H1 (cell line): ENCODE measurements at regions not wholly inside any gene's neighbourhood (a gene's known extent, or its start where the extent isn't known, plus 50 kb on each side); places are given as distances from the start of the nearest gene placed in this dataset.
A peak's percentile ranks its signal among the peaks of the same experiment; 100 is the strongest.

Source experiments
- CTCF ChIA-PET: fragments of 300-600 bp; sonication (Branson Sonifier 250); formaldehyde crosslinking; loops from one replicate; lab custom pipeline; 2021; ENCODE audit not compliant: partially characterized antibody; lab: Charles Lee
- POLR2A ChIA-PET: fragments of 300-600 bp; sonication (Branson Sonifier 250); formaldehyde crosslinking; loops from one replicate; lab custom pipeline; 2021; ENCODE audit warnings: inconsistent platforms; ENCODE audit not compliant: partially characterized antibody; lab: Charles Lee
- DNase-seq, 2 experiments: peaks; one replicate each; pipeline versions ENCODE4 v3.0.0 to v3.0.0-alpha.2; 2010 to 2022; ENCODE audit warnings: low spot score in 2 of 2, low read depth in 1 of 2, mixed read lengths in 1 of 2
- FAIRE-seq: peaks from 2 replicates; lab custom pipeline; 2011; peaks lifted over from hg19 to GRCh38; lab: Jason Lieb, UNC
- H2AFZ ChIP-seq: 2 replicates; pipeline ENCODE4 v1.8.1; 2012; ENCODE audit warnings: low read length, inconsistent platforms
- H2AK5ac ChIP-seq: 2 replicates; pipeline ENCODE4 v1.6.1; 2013; ENCODE audit warnings: low read depth, low read length
- H2BK120ac ChIP-seq: replicated peaks from 2 replicates; pipeline ENCODE3; 2013; ENCODE audit warnings: low read depth, low read length, inconsistent platforms
- H2BK12ac ChIP-seq: 2 replicates; pipeline ENCODE4 v1.6.1; 2013; ENCODE audit warnings: low read depth, low read length
- H2BK15ac ChIP-seq: 2 replicates; pipeline ENCODE4 v1.6.1; 2013; ENCODE audit warnings: low read length
- H2BK20ac ChIP-seq: 2 replicates; pipeline ENCODE4 v1.6.1; 2013; ENCODE audit warnings: low read length
- H2BK5ac ChIP-seq: 2 replicates; pipeline ENCODE4 v1.6.1; 2013; ENCODE audit warnings: low read depth, low read length
- H3K14ac ChIP-seq: 2 replicates; pipeline ENCODE4 v1.6.1; 2013; ENCODE audit warnings: inconsistent platforms; ENCODE audit not compliant: insufficient read length
- H3K18ac ChIP-seq: 2 replicates; pipeline ENCODE4 v1.6.1; 2013; ENCODE audit warnings: low read length; ENCODE audit errors: extremely low read depth
- H3K23ac ChIP-seq: 2 replicates; pipeline ENCODE4 v1.6.1; 2013; ENCODE audit warnings: inconsistent platforms; ENCODE audit not compliant: insufficient read length
- H3K23me2 ChIP-seq: 2 replicates; pipeline ENCODE4 v1.6.1; 2013; ENCODE audit warnings: low read depth, low read length
- H3K27ac ChIP-seq: 2 replicates; pipeline ENCODE4 v1.6.1; 2011; ENCODE audit warnings: low read depth, low read length, inconsistent platforms
- H3K27me3 ChIP-seq, 4 experiments: replicated peaks in 1 of 4; 1 replicate in 1 of 4; 2 replicates in 3 of 4; pipeline versions ENCODE4 v1.6.1 to v1.8.1; 2011 to 2013; ENCODE audit warnings: low read length in 3 of 4, mild to moderate bottlenecking in 3 of 4, inconsistent platforms in 2 of 4, mixed read lengths in 2 of 4, moderate library complexity in 1 of 4; ENCODE audit not compliant: control insufficient read depth in 3 of 4, insufficient read depth in 3 of 4; ENCODE audit errors: extremely low read depth in 1 of 4
- H3K36me3 ChIP-seq, 4 experiments: 2 replicates each; pipeline versions ENCODE4 v1.6.1 to v1.8.1; 2011 to 2013; ENCODE audit warnings: mild to moderate bottlenecking in 4 of 4, low read length in 3 of 4, moderate library complexity in 2 of 4, control low read depth in 1 of 4, inconsistent platforms in 1 of 4; ENCODE audit not compliant: insufficient read depth in 4 of 4, control insufficient read depth in 2 of 4
- H3K4ac ChIP-seq: replicated peaks from 2 replicates; pipeline ENCODE3; 2013; ENCODE audit warnings: low read length, low read depth, mixed read lengths, inconsistent platforms; ENCODE audit not compliant: insufficient read length
- H3K4me1 ChIP-seq, 4 experiments: replicated peaks in 1 of 4; 1 replicate in 1 of 4; 2 replicates in 3 of 4; pipeline versions ENCODE4 v1.6.1 to v1.8.1; 2011 to 2013; ENCODE audit warnings: low read length in 3 of 4, inconsistent platforms in 2 of 4, mixed read lengths in 1 of 4; ENCODE audit not compliant: insufficient read depth in 4 of 4, control insufficient read depth in 3 of 4
- H3K4me2 ChIP-seq, 2 experiments: 2 replicates each; pipeline versions ENCODE4 v1.6.1 to v1.8.1; 2011 to 2013; ENCODE audit warnings: low read depth in 2 of 2, low read length in 2 of 2, control low read depth in 1 of 2, inconsistent platforms in 1 of 2, mild to moderate bottlenecking in 1 of 2; ENCODE audit not compliant: insufficient read depth in 1 of 2
- H3K4me3 ChIP-seq, 4 experiments: fragments of 200-600, 300-600 bp in 1 of 4; sonication (generic), shearing (Covaris generic), sonication (Bioruptor Twin) in 1 of 4; 2 replicates each; pipeline versions ENCODE4 v1.5.1 to v1.8.1; 2011 to 2016; ENCODE audit warnings: low read length in 4 of 4, low read depth in 3 of 4, control low read depth in 2 of 4, inconsistent platforms in 2 of 4, mild to moderate bottlenecking in 2 of 4, mixed read lengths in 1 of 4, moderate library complexity in 1 of 4; ENCODE audit not compliant: insufficient read depth in 2 of 4; ENCODE audit errors: extremely low read depth in 1 of 4
- H3K56ac ChIP-seq: replicated peaks from 2 replicates; pipeline ENCODE3; 2013; ENCODE audit warnings: low read depth, mild to moderate bottlenecking, mixed read lengths, low read length, inconsistent platforms; ENCODE audit not compliant: insufficient read length
- H3K79me1 ChIP-seq: 2 replicates; pipeline ENCODE4 v1.6.1; 2013; ENCODE audit warnings: low read depth, low read length, control low read depth
- H3K79me2 ChIP-seq, 2 experiments: 2 replicates each; pipeline versions ENCODE4 v1.6.1 to v1.8.1; 2012 to 2013; ENCODE audit warnings: low read length in 2 of 2, mild to moderate bottlenecking in 2 of 2, inconsistent platforms in 1 of 2; ENCODE audit not compliant: insufficient read depth in 2 of 2, control insufficient read depth in 1 of 2
- H3K9ac ChIP-seq, 4 experiments: replicated peaks in 1 of 4; 1 replicate in 1 of 4; 2 replicates in 3 of 4; pipeline versions ENCODE4 v1.6.1 to v1.8.1; 2011 to 2013; ENCODE audit warnings: low read depth in 3 of 4, low read length in 3 of 4, control low read depth in 2 of 4, mild to moderate bottlenecking in 2 of 4, moderate library complexity in 2 of 4, inconsistent platforms in 1 of 4; ENCODE audit errors: extremely low read depth in 1 of 4
- H3K9me3 ChIP-seq, 2 experiments: 2 replicates each; pipeline versions ENCODE4 v1.6.1 to v1.8.1; 2012 to 2013; ENCODE audit warnings: mild to moderate bottlenecking in 2 of 2, moderate library complexity in 2 of 2, control low read depth in 1 of 2, inconsistent platforms in 1 of 2, low read depth in 1 of 2, low read length in 1 of 2, mixed read lengths in 1 of 2; ENCODE audit not compliant: insufficient read depth in 2 of 2
- H4K20me1 ChIP-seq, 2 experiments: replicated peaks in 1 of 2; 2 replicates each; pipeline versions ENCODE3 to v1.8.1; 2011 to 2013; ENCODE audit warnings: inconsistent platforms in 2 of 2, low read length in 2 of 2, mild to moderate bottlenecking in 1 of 2; ENCODE audit not compliant: insufficient read depth in 2 of 2, control insufficient read depth in 1 of 2
- H4K5ac ChIP-seq: 2 replicates; pipeline ENCODE4 v1.6.1; 2013; ENCODE audit warnings: low read length, low read depth, mixed read lengths, inconsistent platforms; ENCODE audit not compliant: insufficient read length
- H4K8ac ChIP-seq: 2 replicates; pipeline ENCODE4 v1.8.0; 2013; ENCODE audit warnings: mild to moderate bottlenecking, moderate library complexity, low read length, inconsistent platforms; ENCODE audit not compliant: insufficient read depth; ENCODE audit errors: extremely low read depth
- H4K91ac ChIP-seq: replicated peaks from 2 replicates; pipeline ENCODE3; 2013; ENCODE audit warnings: low read length, mixed read lengths, inconsistent platforms; ENCODE audit not compliant: insufficient read length
- CBX8 ChIP-seq: fragments of 300-800, 300-1000 bp; sonication (generic); IDR thresholded peaks from 2 replicates; pipeline ENCODE4 v1.7.1; 2016; ENCODE audit warnings: low read depth, low read length, borderline replicate concordance
- EP300 ChIP-seq, 2 experiments: IDR thresholded peaks; 1 replicate in 1 of 2; 2 replicates in 1 of 2; pipeline ENCODE4 v1.6.1; 2011 to 2012; ENCODE audit warnings: low read depth in 2 of 2, low read length in 2 of 2, mild to moderate bottlenecking in 2 of 2, borderline replicate concordance in 1 of 2, inconsistent platforms in 1 of 2, moderate library complexity in 1 of 2
- GABPA ChIP-seq: IDR thresholded peaks from 2 replicates; pipeline ENCODE4 v1.6.1; 2011; ENCODE audit warnings: mild to moderate bottlenecking, low read length, moderate library complexity, borderline replicate concordance; ENCODE audit not compliant: insufficient read depth
- JUN ChIP-seq: IDR thresholded peaks from 2 replicates; pipeline ENCODE4 v1.6.1; 2011; ENCODE audit warnings: low read depth, mild to moderate bottlenecking, improper control_type of control experiment, low read length
- KDM5A ChIP-seq: fragments of 200-600 bp; IDR thresholded peaks from 2 replicates; pipeline ENCODE4 v1.7.1; 2012; ENCODE audit warnings: mild to moderate bottlenecking, low read length, inconsistent platforms, mixed read lengths
- PHF8 ChIP-seq: fragments of 200-600 bp; sonication (generic); conservative IDR thresholded peaks from 2 replicates; pipeline ENCODE4 v1.7.1; 2012; ENCODE audit warnings: low read depth, mild to moderate bottlenecking, inconsistent platforms, low read length, moderate library complexity
- POLR2AphosphoS5 ChIP-seq: IDR thresholded peaks from 2 replicates; pipeline ENCODE4 v1.6.1; 2011; ENCODE audit warnings: low read depth, low read length
- SAP30 ChIP-seq: fragments of 300-600 bp; sonication (generic); IDR thresholded peaks from 2 replicates; pipeline ENCODE4 v1.7.1; 2012; ENCODE audit warnings: low read length, moderate library complexity, mild to moderate bottlenecking, inconsistent platforms; ENCODE audit not compliant: insufficient read depth, insufficient replicate concordance
- SIN3A ChIP-seq, 2 experiments: IDR thresholded peaks in 1 of 2; conservative IDR thresholded peaks in 1 of 2; 2 replicates each; pipeline ENCODE4 v1.6.1; 2011 to 2012; ENCODE audit warnings: low read length in 2 of 2, improper control_type of control experiment in 1 of 2, low read depth in 1 of 2, mild to moderate bottlenecking in 1 of 2
- SP4 ChIP-seq: IDR thresholded peaks from 2 replicates; pipeline ENCODE4 v1.6.1; 2012; ENCODE audit warnings: low read length, inconsistent platforms
- TAF1 ChIP-seq: IDR thresholded peaks from 2 replicates; pipeline ENCODE4 v1.6.1; 2011; ENCODE audit warnings: mild to moderate bottlenecking, low read depth, low read length
- WGBS, 2 experiments: shearing (Covaris generic) in 1 of 2; methylation state at CpG; one replicate each; pipeline versions ENCODE4 v1.1.6 to v1.1.7; 2013 to 2015; ENCODE audit warnings: low lambda C conversion rate in 2 of 2, mixed read lengths in 2 of 2, inconsistent platforms in 1 of 2, low coverage in 1 of 2, missing lambda C conversion rate in 1 of 2; ENCODE audit not compliant: insufficient replicate concordance in 2 of 2, insufficient coverage in 1 of 2, insufficient read length in 1 of 2; ENCODE audit errors: extremely low coverage in 1 of 2, missing lambda C conversion rate in 1 of 2; 5-methylcytosine and 5-hydroxymethylcytosine counted together
- TF ChIP-seq, protein P1 (sequence below): IDR thresholded peaks from 2 replicates; pipeline ENCODE4 v1.6.1; 2012; ENCODE audit warnings: inconsistent platforms

DNA sequence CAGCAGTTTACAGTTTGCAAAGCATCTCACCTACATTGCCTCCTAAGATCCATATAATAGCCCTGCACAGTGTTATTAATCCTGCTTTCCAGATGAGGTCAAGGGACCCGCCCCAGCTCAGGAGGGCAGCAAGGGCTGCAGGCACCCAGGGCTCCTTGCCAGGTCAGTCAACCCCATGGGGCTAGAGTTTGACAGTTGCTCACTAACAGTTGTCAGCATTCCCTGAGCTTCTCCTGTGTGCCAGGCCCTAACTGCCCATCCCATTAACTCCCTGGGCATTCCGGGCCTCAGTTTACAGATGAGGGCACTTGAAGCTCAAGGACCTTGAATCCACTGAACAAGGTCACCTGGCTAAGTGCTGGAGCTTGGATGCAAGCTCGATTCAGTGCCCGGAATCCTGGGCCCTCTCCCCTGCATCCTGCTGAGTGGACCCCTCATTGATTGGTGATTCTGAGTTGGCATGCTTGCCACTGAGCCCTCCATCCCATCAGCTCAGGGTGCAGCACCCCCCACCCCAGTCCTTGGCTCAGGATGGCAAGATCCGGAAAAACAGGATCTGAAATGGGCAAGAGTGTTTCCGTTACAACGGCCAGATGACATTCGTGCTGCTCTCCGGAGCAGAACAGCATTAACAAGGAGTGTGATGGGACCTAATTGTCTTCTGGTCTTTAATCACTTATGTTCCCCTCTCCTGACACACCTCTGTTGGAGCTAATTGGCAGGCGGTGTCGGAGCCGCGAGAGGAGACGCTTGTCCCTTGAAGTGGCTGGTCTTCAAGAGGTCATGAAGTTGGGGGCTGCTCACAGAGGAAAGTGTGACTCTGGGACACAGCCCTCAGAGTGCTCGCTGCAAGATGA is 87.4 kb upstream of the SHISAL1 start:
- Histone ChIP-seq H3K9ac (no peak overlapping the region), H3K4me1 (no peaks in the 10 kb centered on the region; a peak in 1 of 7 replicates), H3K4me3 (no peak overlapping the region), H3K4ac (no peak overlapping the region), H4K8ac (no peak overlapping the region), H2BK20ac (no peak overlapping the region), H3K23ac (no peak overlapping the region), H2BK12ac (no peak overlapping the region), H3K56ac (no peak overlapping the region), H3K9me3 (no peaks in the 10 kb centered on the region), H3K4me2 (no peak overlapping the region), H2AFZ (no peak overlapping the region), H2BK5ac (no peak overlapping the region), H3K23me2 (no peaks in the 10 kb centered on the region), H4K20me1 (peaks cover 0 to 2% of the 10 kb centered on the region in 2 experiments), H4K5ac (no peak overlapping the region), H3K79me2 (no peaks in the 10 kb centered on the region), H3K27ac (no peak overlapping the region), H2AK5ac (no peak overlapping the region), H2BK120ac (no peak overlapping the region), H3K14ac (no peak overlapping the region), H4K91ac (no peak overlapping the region), H2BK15ac (no peak overlapping the region), H3K27me3 (no peaks in the 10 kb centered on the region; a peak in 2 of 7 replicates), H3K79me1 (no peaks in the 10 kb centered on the region; the same call in 1 of the 2 replicates), H3K18ac (no peak overlapping the region), H3K36me3 (no peaks in the 10 kb centered on the region)
- peak in 1 of 2 experiments; percentile 42 for DNase-seq
- ChIA-PET POLR2A (no interaction called here), CTCF (interaction anchor here (0.6 to 2.8 kb wide), 13 partner anchors 10 to 407 kb away, joined by 3 to 10 read pairs (median 4); no protein-coding TSS in a partner anchor)
- WGBS, 2 experiments: 81% methylated on average over 15 of the region's 15 CpGs; no CpG with 5 or more reads in 1 of the 2 experiments
- FAIRE-seq: no peak
- TF ChIP-seq, protein P1, sequence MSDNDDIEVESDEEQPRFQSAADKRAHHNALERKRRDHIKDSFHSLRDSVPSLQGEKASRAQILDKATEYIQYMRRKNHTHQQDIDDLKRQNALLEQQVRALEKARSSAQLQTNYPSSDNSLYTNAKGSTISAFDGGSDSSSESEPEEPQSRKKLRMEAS: no peak
- TF ChIP-seq KDM5A (no peak), SP4 (no peak), SIN3A (conservative IDR thresholded peaks at IDR 0.05 in 1 of 2, IDR thresholded peaks at IDR 0.05 in 1 of 2; ENCODE audit: low read depth in 1 of 2, low read length in 2 of 2) (no peak), PHF8 (no peak), GABPA (no peak), POLR2AphosphoS5 (no peak), TAF1 (no peak), SAP30 (no peak), CBX8 (no peak), JUN (no peak), EP300 (IDR thresholded peaks at IDR 0.05; ENCODE audit: borderline replicate concordance in 1 of 2, low read depth in 2 of 2, low read length in 2 of 2) (no peak)
